HepG2 (cell line): ENCODE measurements at regions not wholly inside any gene's neighbourhood (a gene's known extent, or its start where the extent isn't known, plus 50 kb on each side); places are given as distances from the start of the nearest gene placed in this dataset.

Experiments used
- BRD4 ChIP-seq: sonication (generic); formaldehyde crosslinking; IDR thresholded peaks from 2 replicates; pipeline ENCODE4 v1.4.0; 2020; ENCODE audit warnings: missing genetic modification reagents
- CTCF ChIP-seq: sonication (generic); formaldehyde crosslinking; IDR thresholded peaks from 2 replicates; pipeline ENCODE4 v1.5.0; 2020; ENCODE audit warnings: mild to moderate bottlenecking, missing genetic modification reagents, moderate library complexity
- SNRNP70 ChIP-seq: fragments of 200-400 bp; formaldehyde crosslinking; IDR thresholded peaks from 2 replicates; pipeline ENCODE4 v1.6.1; 2017; ENCODE audit warnings: mild to moderate bottlenecking, low read depth, low read length, moderate library complexity
- ZNF687 ChIP-seq: sonication (generic); formaldehyde crosslinking; IDR thresholded peaks from 2 replicates; pipeline ENCODE4 v1.5.1; 2020; ENCODE audit warnings: mild to moderate bottlenecking, missing genetic modification reagents, moderate library complexity

DNA sequence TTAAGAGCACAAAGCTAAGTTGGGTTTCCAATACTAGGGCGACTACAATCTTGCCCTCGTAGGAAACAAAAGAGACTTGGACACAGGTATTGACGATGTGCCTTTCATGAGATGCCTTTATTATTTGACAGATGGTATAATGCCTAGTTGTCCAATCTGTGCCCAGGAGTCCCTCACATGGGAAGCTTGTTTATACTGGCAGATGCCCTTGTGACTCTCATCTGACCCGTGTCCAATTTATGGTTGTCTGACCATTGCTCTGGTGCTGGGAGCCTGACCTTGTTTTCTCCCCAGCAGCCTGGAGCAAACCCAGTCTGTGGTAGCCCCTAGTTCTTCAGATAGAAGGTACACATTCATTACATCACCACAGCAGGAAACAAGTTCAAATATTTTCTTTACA is 511.7 kb downstream of the AGTPBP1 start:
- TF ChIP-seq BRD4 (CRISPR knock-in tag) (no peak), SNRNP70 (no peak), ZNF687 (CRISPR knock-in tag) (no peak), CTCF (CRISPR knock-in tag) (no peak)
